SU-DHL-6 (cell line): ENCODE measurements at regions not wholly inside any gene's neighbourhood (a gene's known extent, or its start where the extent isn't known, plus 50 kb on each side); places are given as distances from the start of the nearest gene placed in this dataset.

Experiments used
- CTCF ChIP-seq: fragments of 200-600 bp; sonication (generic); IDR thresholded peaks from one replicate; pipeline ENCODE4 v1.5.1; 2017; ENCODE audit warnings: antibody characterized with exemption, mild to moderate bottlenecking, low read length, moderate library complexity; ENCODE audit not compliant: insufficient read depth, poor library complexity, severe bottlenecking
- EZH2phosphoT487 ChIP-seq: fragments of 200-600 bp; sonication (generic), shearing (Covaris generic); conservative IDR thresholded peaks from 2 replicates; pipeline ENCODE4 v1.6.1; 2018; ENCODE audit warnings: mild to moderate bottlenecking, antibody characterized with exemption, low read length, moderate library complexity, mixed read lengths

GRCh38 chr18:61183798-61184197 lies 149.4 kb upstream of the CDH20 start:
- TF ChIP-seq CTCF (no peak), EZH2phosphoT487 (no peak)
